LNCaP clone FGC (cell line): ENCODE measurements at regions not wholly inside any gene's neighbourhood (a gene's known extent, or its start where the extent isn't known, plus 50 kb on each side); places are given as distances from the start of the nearest gene placed in this dataset.

Experiments used
- DNase-seq: peaks from one replicate; pipeline ENCODE4 v3.0.0-alpha.2; 2011; ENCODE audit warnings: low read depth
- H3K4me3 ChIP-seq: 2 replicates; pipeline ENCODE4 v1.5.1; 2011; ENCODE audit warnings: mild to moderate bottlenecking, low read depth, low read length, control low read depth
- TF ChIP-seq, protein P1 (sequence below): IDR thresholded peaks from 2 replicates; pipeline ENCODE4 v1.5.1; 2012; ENCODE audit warnings: mild to moderate bottlenecking; ENCODE audit not compliant: control insufficient read depth, insufficient read depth; ENCODE audit errors: extremely low read depth

DNA sequence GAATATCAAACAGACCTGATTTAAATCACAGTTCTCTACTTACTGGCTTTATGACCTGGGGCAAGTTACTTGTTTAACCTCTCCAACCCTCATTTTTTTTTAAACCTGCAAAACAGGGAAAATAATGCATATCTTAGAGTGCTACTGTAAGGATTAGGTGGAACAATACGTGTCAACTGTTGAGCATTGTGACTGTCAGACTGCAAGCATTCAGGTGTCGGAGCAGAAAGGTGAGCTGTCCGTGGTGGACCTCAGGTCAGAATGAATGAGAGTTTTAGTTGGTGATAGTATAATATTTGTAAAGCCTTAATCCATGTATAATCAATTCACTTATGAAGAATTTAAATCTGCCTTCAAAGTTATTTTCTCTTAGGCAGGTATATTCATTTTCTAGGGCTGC, 404.2 kb downstream of the ETNK1 start:
- H3K4me3 ChIP-seq = no peak overlapping the region
- TF ChIP-seq, protein P1, sequence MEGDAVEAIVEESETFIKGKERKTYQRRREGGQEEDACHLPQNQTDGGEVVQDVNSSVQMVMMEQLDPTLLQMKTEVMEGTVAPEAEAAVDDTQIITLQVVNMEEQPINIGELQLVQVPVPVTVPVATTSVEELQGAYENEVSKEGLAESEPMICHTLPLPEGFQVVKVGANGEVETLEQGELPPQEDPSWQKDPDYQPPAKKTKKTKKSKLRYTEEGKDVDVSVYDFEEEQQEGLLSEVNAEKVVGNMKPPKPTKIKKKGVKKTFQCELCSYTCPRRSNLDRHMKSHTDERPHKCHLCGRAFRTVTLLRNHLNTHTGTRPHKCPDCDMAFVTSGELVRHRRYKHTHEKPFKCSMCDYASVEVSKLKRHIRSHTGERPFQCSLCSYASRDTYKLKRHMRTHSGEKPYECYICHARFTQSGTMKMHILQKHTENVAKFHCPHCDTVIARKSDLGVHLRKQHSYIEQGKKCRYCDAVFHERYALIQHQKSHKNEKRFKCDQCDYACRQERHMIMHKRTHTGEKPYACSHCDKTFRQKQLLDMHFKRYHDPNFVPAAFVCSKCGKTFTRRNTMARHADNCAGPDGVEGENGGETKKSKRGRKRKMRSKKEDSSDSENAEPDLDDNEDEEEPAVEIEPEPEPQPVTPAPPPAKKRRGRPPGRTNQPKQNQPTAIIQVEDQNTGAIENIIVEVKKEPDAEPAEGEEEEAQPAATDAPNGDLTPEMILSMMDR = no peak
- DNase-seq = no peak

DNA sequence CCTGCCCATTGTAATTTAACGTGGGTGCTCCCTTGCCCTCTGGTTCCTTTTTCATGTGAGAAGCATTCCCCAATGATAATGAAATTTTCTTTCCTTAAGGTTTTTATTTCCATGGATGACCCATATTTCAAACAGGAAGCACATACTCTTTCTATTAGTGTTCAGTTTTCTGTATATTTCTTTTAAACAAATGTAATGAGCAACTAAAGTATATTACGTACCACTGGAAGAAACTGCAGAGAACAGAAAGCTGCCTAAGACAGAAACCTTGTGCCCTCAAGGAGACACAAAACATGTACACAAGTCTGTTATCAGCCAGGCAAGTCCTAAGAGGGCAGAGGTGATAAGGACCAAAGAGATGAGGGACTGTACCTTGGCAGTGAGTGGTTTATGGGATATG, 414.9 kb downstream of the ETNK1 start:
- TF ChIP-seq, protein P1 = no peak
- H3K4me3 ChIP-seq = no peak overlapping the region
- DNase-seq = no peak

DNA sequence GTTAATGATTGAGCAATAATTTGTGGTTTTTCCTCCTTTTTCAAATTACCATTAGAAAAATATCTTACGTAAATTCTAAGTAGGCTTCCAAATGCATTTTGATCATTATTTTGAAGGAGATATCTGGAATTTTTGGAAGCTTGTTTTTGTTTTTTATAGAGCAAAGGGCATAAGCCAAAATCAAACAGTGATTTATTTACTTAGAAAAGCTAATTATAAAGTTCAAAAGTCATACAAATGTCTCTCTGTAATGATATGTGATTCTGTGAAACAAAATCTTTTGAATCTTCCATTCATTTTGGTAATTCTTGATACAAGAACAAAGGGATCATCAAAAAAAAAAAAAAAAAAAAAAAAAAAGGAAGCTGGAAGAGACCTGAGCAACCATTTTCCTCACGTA, 416.8 kb downstream of the ETNK1 start:
- no peak overlapping the region for H3K4me3 ChIP-seq
- TF ChIP-seq, protein P1 = no peak
- no peak for DNase-seq

DNA sequence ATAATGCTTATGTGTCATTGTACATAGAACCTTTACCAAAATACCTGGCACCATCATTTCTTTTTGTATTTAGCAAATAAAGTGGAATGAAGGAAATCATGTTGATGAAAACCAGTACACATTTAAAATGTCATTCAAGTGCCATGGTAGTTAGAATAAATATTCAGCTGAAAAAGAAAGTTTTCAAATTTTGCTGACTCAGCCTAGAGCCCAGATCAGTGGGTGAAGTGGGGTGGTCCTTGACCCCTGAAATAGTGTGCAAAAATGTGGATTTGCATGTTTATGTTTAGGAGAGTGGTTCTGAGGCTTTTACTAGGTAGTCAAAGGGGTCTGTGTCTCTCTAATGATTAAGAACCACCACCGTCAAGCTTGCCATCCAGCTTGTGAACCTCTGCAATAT, 418.7 kb downstream of the ETNK1 start:
- DNase-seq = no peak
- TF ChIP-seq, protein P1 = no peak
- no peak overlapping the region for H3K4me3 ChIP-seq

DNA sequence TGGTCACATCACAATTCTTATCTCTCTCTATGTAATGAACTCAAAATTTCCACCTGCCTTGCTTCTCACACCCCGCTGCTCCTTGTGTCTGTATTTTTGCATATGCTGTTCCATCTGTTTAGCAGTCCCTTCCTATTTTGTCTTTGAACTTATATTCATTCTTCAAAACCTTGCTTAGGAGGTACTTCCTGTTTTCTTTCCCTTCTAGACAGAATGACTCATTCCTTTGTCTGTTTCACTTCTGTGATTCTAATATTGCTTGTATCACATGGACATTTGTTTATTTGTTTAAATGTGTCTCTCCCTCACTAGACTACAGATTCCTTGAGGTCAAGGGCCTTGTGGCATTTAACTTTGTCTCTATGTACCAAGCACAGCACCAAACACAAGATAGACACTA, 424.2 kb downstream of the ETNK1 start:
- H3K4me3 ChIP-seq = no peak overlapping the region
- TF ChIP-seq, protein P1 = no peak
- no peak for DNase-seq

DNA sequence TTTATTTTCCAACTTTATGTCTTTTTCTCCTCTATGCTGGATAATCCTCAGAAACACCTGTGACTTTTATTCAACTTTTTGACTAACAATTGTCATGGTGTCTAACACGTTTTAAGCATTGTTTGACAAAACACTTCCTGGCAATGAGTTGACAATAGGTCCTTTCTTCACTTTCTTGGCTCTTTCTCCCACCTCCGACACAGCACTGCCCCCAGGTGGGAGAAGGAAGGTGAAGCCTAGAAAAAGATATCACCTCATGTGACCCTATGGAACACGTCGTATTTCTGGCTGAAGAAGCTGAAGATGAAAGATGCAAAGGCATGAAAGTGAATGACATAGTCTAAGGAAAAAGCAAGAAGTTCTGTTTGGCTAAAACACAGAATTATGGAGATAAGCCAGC, 430.0 kb downstream of the ETNK1 start:
- H3K4me3 ChIP-seq = no peak overlapping the region
- TF ChIP-seq, protein P1 = peak; percentile 67
- DNase-seq = peak; percentile 14

DNA sequence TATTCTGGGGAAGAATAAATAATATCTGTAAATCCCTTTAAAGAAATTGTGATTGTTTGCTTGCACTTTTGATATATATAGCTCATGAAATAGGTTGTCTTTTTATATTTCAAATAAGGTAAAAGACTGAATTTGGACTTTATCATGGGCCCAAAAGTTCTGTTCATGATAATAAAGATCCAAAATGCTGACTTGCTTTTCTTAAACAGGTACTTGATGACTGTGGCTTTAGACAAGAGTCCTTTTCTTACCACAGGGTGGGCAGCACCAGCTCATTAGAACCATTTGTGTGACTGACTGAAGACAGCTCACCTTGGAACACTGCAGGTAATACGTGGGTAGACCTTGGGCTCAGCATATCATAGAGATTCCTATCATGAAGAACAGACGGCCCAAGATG, 432.6 kb downstream of the ETNK1 start:
- DNase-seq = no peak
- TF ChIP-seq, protein P1 = no peak
- H3K4me3 ChIP-seq = no peak overlapping the region
